Lung (tissue), 11 donors: ENCODE measurements at regions not wholly inside any gene's neighbourhood (a gene's known extent, or its start where the extent isn't known, plus 50 kb on each side); places are given as distances from the start of the nearest gene placed in this dataset.

ENCODE experiments used
- ATAC-seq: fragments of 200-7000 bp; cut with Tn5 transposase; one replicate; pipeline ENCODE4 v1.9.1; 2020; ENCODE audit warnings: moderate number of reproducible peaks; ENCODE audit not compliant: insufficient read depth, low FRiP score
- DNase-seq, 3 donors: peaks; one replicate each; pipeline ENCODE4 v3.0.0-alpha.2; 2013 to 2017
- H3K27ac ChIP-seq, 2 donors: one replicate each; pipeline ENCODE4 v1.5.1; 2013; ENCODE audit warnings: mild to moderate bottlenecking in 2 of 2, moderate library complexity in 2 of 2, control low read depth in 1 of 2, inconsistent platforms in 1 of 2, low read depth in 1 of 2, low read length in 1 of 2
- H3K27me3 ChIP-seq, 3 donors: one replicate each; pipeline ENCODE4 v1.5.1; 2013; ENCODE audit warnings: low read length in 2 of 3; ENCODE audit not compliant: control insufficient read depth in 3 of 3, insufficient read depth in 3 of 3
- H3K36me3 ChIP-seq, 4 donors: one replicate each; pipeline ENCODE4 v1.5.1; 2013; ENCODE audit warnings: low read length in 4 of 4, mild to moderate bottlenecking in 1 of 4, moderate library complexity in 1 of 4; ENCODE audit not compliant: control insufficient read depth in 4 of 4, insufficient read depth in 4 of 4
- H3K4me1 ChIP-seq, 5 donors: one replicate each; pipeline ENCODE4 v1.5.1; 2013; ENCODE audit warnings: low read length in 5 of 5, mild to moderate bottlenecking in 2 of 5, moderate library complexity in 1 of 5; ENCODE audit not compliant: control insufficient read depth in 5 of 5, insufficient read depth in 5 of 5
- H3K4me3 ChIP-seq: one replicate; pipeline ENCODE4 v1.5.1; 2013; ENCODE audit warnings: mild to moderate bottlenecking, control low read depth, moderate library complexity
- H3K9ac ChIP-seq, 2 donors: one replicate each; pipeline ENCODE4 v1.5.1; 2013; ENCODE audit warnings: low read length in 2 of 2, control low read depth in 1 of 2; ENCODE audit not compliant: insufficient read depth in 1 of 2
- H3K9me3 ChIP-seq, 4 donors: one replicate each; pipeline ENCODE4 v1.5.1; 2013; ENCODE audit warnings: low read length in 3 of 4, mild to moderate bottlenecking in 1 of 4, moderate library complexity in 1 of 4; ENCODE audit not compliant: control insufficient read depth in 4 of 4, insufficient read depth in 3 of 4
- CTCF ChIP-seq: IDR thresholded peaks from 2 replicates; pipeline ENCODE4 v1.5.1; 2012; ENCODE audit warnings: mild to moderate bottlenecking; ENCODE audit errors: control extremely low read depth, extremely low read depth
- WGBS, 2 donors: extraction: QIAGEN DNeasy Blood & Tissue Kit; methylation state at CpG; one replicate each; pipeline ENCODE4 v1.1.7; 2013; 5-methylcytosine and 5-hydroxymethylcytosine counted together
- donor health status: control.
- donor health status: control.
- donor health status: Bipolar disorder and iron deficiency.
- donor health status: healthy.
- donor health status: DM: yes; HTN: yes; CAD: no.

- WGBS, 2 donors: 1 to 3% methylated on average over 33 to 44 of the region's 44 CpGs
- Histone ChIP-seq H3K4me1 (peaks cover 0 to 25% (median 4%) of the 10 kb centered on the region in 5 donors), H3K4me3 (no peak overlapping the region), H3K9me3 (peaks cover 0 to 10% (median 0%) of the 10 kb centered on the region in 4 donors), H3K27me3 (peaks cover 0 to 67% (median 51%) of the 10 kb centered on the region in 3 donors), H3K36me3 (no peaks in the 10 kb centered on the region), H3K27ac (no peak overlapping the region), H3K9ac (no peak overlapping the region)
- ATAC-seq: no peak
- DNase-seq: peak; percentile 11 to 43 (median 13)
- no peak for TF ChIP-seq CTCF
Measured at GRCh38 chr7:128166603-128167041, 74.5 kb upstream of the LEP start.

- no peaks in the 10 kb centered on the region for H3K36me3 ChIP-seq
- no peak overlapping the region for H3K4me3 ChIP-seq
- H3K27me3 ChIP-seq: peaks cover 0 to 67% (median 51%) of the 10 kb centered on the region in 3 donors
- H3K4me1 ChIP-seq: peaks cover 0 to 25% (median 4%) of the 10 kb centered on the region in 5 donors
- ATAC-seq: no peak
- WGBS, 2 donors: 1% methylated on average over 53 to 59 of the region's 59 CpGs
- H3K9me3 ChIP-seq: peaks cover 0 to 10% (median 0%) of the 10 kb centered on the region in 4 donors
- no peak overlapping the region for H3K27ac ChIP-seq
- H3K9ac ChIP-seq: no peak overlapping the region
- DNase-seq: peak; percentile 70 to 79 (median 71)
- TF ChIP-seq CTCF: no peak
Measured at GRCh38 chr7:128167042-128167701, 73.9 kb upstream of the LEP start.

GRCh38 chr7:128167791-128168666 lies 73.0 kb upstream of the LEP start:
- Histone ChIP-seq H3K4me1 (peaks cover 0 to 25% (median 4%) of the 10 kb centered on the region in 5 donors), H3K9me3 (peaks cover 0 to 7% (median 0%) of the 10 kb centered on the region in 4 donors), H3K27me3 (peaks cover 0 to 71% (median 51%) of the 10 kb centered on the region in 3 donors), H3K27ac (no peak overlapping the region), H3K9ac (no peak overlapping the region), H3K4me3 (no peak overlapping the region), H3K36me3 (no peaks in the 10 kb centered on the region)
- DNase-seq (no peak), ATAC-seq (no peak)
- TF ChIP-seq CTCF: no peak
- WGBS, 2 donors: 5% methylated on average over 54 to 59 of the region's 59 CpGs
